CD14-positive monocyte (primary cell): ENCODE measurements at regions not wholly inside any gene's neighbourhood (a gene's known extent, or its start where the extent isn't known, plus 50 kb on each side); places are given as distances from the start of the nearest gene placed in this dataset.

Source experiments
- DNase-seq, 3 donors: peaks; one replicate each; pipeline ENCODE4 v3.0.0-alpha.2; 2011 to 2022
- H2AFZ ChIP-seq: 2 replicates; pipeline ENCODE4 v1.6.0; 2012; ENCODE audit warnings: mild to moderate bottlenecking, low read depth, low read length, inconsistent platforms; ENCODE audit not compliant: insufficient read depth, poor library complexity, severe bottlenecking
- H3K27ac ChIP-seq, 2 donors: 1 replicate in 1 of 2; 2 replicates in 1 of 2; pipeline ENCODE4 v1.5.1; 2012 to 2013; ENCODE audit warnings: low read length in 2 of 2, control low read depth in 1 of 2, inconsistent platforms in 1 of 2, low read depth in 1 of 2, mild to moderate bottlenecking in 1 of 2
- H3K27me3 ChIP-seq, 2 donors: one replicate each; pipeline versions ENCODE4 v1.6.0 to v1.6.1; 2011 to 2013; ENCODE audit warnings: low read length in 2 of 2; ENCODE audit not compliant: control insufficient read depth in 2 of 2, insufficient read depth in 2 of 2
- H3K36me3 ChIP-seq, 2 donors: replicated peaks in 1 of 2; 1 replicate in 1 of 2; 2 replicates in 1 of 2; pipeline versions ENCODE4 v1.5.1 to v1.6.1; 2012 to 2013; ENCODE audit warnings: low read length in 2 of 2, control low read depth in 1 of 2, inconsistent platforms in 1 of 2, mild to moderate bottlenecking in 1 of 2; ENCODE audit not compliant: insufficient read depth in 2 of 2, control insufficient read depth in 1 of 2
- H3K4me1 ChIP-seq, 2 donors: 1 replicate in 1 of 2; 2 replicates in 1 of 2; pipeline versions ENCODE4 v1.5.1 to v1.6.1; 2012 to 2013; ENCODE audit warnings: low read length in 2 of 2, control low read depth in 1 of 2, inconsistent platforms in 1 of 2, mild to moderate bottlenecking in 1 of 2, moderate library complexity in 1 of 2; ENCODE audit not compliant: insufficient read depth in 2 of 2, control insufficient read depth in 1 of 2
- H3K4me2 ChIP-seq: replicated peaks from 2 replicates; pipeline ENCODE3; 2012; ENCODE audit warnings: low read length, moderate library complexity, mild to moderate bottlenecking; ENCODE audit not compliant: poor library complexity, severe bottlenecking; ENCODE audit errors: extremely low read depth
- H3K4me3 ChIP-seq, 3 experiments: fragments of 200-600 bp in 1 of 3; sonication (generic) in 1 of 3; replicated peaks in 1 of 3; 1 replicate in 2 of 3; 2 replicates in 1 of 3; pipeline ENCODE4 v1.5.1; 2011 to 2013; ENCODE audit warnings: low read length in 3 of 3, mild to moderate bottlenecking in 3 of 3, control low read depth in 2 of 3, low read depth in 2 of 3, inconsistent platforms in 1 of 3, moderate library complexity in 1 of 3
- H3K79me2 ChIP-seq: 2 replicates; pipeline ENCODE4 v1.6.0; 2012; ENCODE audit warnings: mild to moderate bottlenecking, control low read depth, inconsistent platforms, low read length, moderate library complexity; ENCODE audit not compliant: insufficient read depth
- H3K9ac ChIP-seq: 2 replicates; pipeline ENCODE4 v1.6.0; 2017; ENCODE audit warnings: low read length, mild to moderate bottlenecking; ENCODE audit not compliant: insufficient read depth, poor library complexity, severe bottlenecking
- H3K9me3 ChIP-seq, 2 donors: replicated peaks in 1 of 2; 1 replicate in 1 of 2; 2 replicates in 1 of 2; pipeline versions ENCODE4 v1.5.1 to v1.6.1; 2012 to 2013; ENCODE audit warnings: low read length in 2 of 2, control low read depth in 1 of 2; ENCODE audit not compliant: control insufficient read depth in 1 of 2, insufficient read depth in 1 of 2
- H4K20me1 ChIP-seq: 2 replicates; pipeline ENCODE4 v1.6.0; 2012; ENCODE audit warnings: mild to moderate bottlenecking, low read length, control low read depth, moderate library complexity; ENCODE audit not compliant: insufficient read depth
- H3K27ac Mint-ChIP-seq, 7 donors: one replicate each; pipeline ENCODE4 v1.8.0; 2020; ENCODE audit warnings: mild to moderate bottlenecking in 7 of 7, mixed read lengths in 7 of 7, moderate library complexity in 6 of 7, inconsistent platforms in 2 of 7
- H3K27me3 Mint-ChIP-seq, 3 donors: one replicate each; pipeline ENCODE4 v1.8.0; 2021 to 2022; ENCODE audit warnings: low read depth in 3 of 3, mild to moderate bottlenecking in 3 of 3, mixed read lengths in 3 of 3, moderate library complexity in 3 of 3, inconsistent platforms in 1 of 3
- H3K36me3 Mint-ChIP-seq, 2 donors: one replicate each; pipeline ENCODE4 v1.8.0; 2020; ENCODE audit warnings: mixed read lengths in 2 of 2, inconsistent platforms in 1 of 2, mild to moderate bottlenecking in 1 of 2
- H3K4me1 Mint-ChIP-seq: one replicate; pipeline ENCODE4 v1.8.0; 2020; ENCODE audit warnings: mild to moderate bottlenecking, mixed read lengths
- H3K4me3 Mint-ChIP-seq, 2 donors: one replicate each; pipeline ENCODE4 v1.8.0; 2020; ENCODE audit warnings: mild to moderate bottlenecking in 2 of 2, mixed read lengths in 2 of 2, moderate library complexity in 1 of 2
- H3K9me3 Mint-ChIP-seq, 7 donors: one replicate each; pipeline ENCODE4 v1.8.0; 2020 to 2022; ENCODE audit warnings: mixed read lengths in 7 of 7, mild to moderate bottlenecking in 6 of 7, moderate library complexity in 6 of 7, inconsistent platforms in 2 of 7
- WGBS: methylation state at CpG from one replicate; pipeline ENCODE4 v1.1.5; 2013; ENCODE audit warnings: missing lambda C conversion rate; ENCODE audit not compliant: insufficient coverage; 5-methylcytosine and 5-hydroxymethylcytosine counted together
- intact Hi-C, 2 donors: fragments of 100-400 bp; cut with micrococcal nuclease; formaldehyde crosslinking; loops; one replicate each; pipeline versions ENCODE4 v1.15.0 to v1.15.1; 2023
- TF ChIP-seq, protein P1 (sequence below): fragments of 200-600 bp; IDR thresholded peaks from one replicate; pipeline ENCODE4 v1.8.0; 2022; ENCODE audit warnings: antibody characterized with exemption, mild to moderate bottlenecking

DNA sequence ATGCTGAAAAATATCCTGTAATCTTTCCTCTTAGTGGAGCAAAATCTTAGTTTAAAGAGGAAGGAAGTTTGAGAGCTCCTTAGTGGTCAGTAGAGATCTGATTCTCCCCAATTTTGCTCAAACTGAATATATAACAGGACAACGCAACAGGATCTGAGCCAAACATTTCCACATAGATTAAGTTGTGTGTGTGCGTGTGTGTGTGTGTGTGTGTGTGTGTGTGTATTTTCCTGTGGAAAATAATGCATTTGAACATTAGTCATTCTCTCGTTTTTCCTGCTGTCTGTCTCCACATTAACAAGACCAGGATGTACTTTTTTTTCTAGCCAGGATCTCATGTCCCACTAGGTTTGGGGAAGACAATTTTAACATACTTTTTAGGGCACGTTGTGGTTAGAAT lies 312.1 kb upstream of the CDH18 start:
- Mint-ChIP-seq H3K4me1 (no peaks in the 10 kb centered on the region), H3K4me3 (no peak overlapping the region), H3K36me3 (no peaks in the 10 kb centered on the region), H3K27ac (no peak overlapping the region), H3K9me3 (peaks cover 0 to 25% (median 3%) of the 10 kb centered on the region in 7 donors), H3K27me3 (no peaks in the 10 kb centered on the region)
- TF ChIP-seq, protein P1, sequence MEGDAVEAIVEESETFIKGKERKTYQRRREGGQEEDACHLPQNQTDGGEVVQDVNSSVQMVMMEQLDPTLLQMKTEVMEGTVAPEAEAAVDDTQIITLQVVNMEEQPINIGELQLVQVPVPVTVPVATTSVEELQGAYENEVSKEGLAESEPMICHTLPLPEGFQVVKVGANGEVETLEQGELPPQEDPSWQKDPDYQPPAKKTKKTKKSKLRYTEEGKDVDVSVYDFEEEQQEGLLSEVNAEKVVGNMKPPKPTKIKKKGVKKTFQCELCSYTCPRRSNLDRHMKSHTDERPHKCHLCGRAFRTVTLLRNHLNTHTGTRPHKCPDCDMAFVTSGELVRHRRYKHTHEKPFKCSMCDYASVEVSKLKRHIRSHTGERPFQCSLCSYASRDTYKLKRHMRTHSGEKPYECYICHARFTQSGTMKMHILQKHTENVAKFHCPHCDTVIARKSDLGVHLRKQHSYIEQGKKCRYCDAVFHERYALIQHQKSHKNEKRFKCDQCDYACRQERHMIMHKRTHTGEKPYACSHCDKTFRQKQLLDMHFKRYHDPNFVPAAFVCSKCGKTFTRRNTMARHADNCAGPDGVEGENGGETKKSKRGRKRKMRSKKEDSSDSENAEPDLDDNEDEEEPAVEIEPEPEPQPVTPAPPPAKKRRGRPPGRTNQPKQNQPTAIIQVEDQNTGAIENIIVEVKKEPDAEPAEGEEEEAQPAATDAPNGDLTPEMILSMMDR = no peak
- no peak overlapping the region for H3K9ac ChIP-seq
- H3K36me3 ChIP-seq = no peaks in the 10 kb centered on the region
- H4K20me1 ChIP-seq = no peaks in the 10 kb centered on the region
- H2AFZ ChIP-seq = no peak overlapping the region
- no peaks in the 10 kb centered on the region for H3K27me3 ChIP-seq
- H3K79me2 ChIP-seq = no peaks in the 10 kb centered on the region
- no CpG with 5 or more reads among the region's 4 CpGs for WGBS
- H3K4me3 ChIP-seq = no peak overlapping the region
- H3K9me3 ChIP-seq = peaks cover 0 to 18% of the 10 kb centered on the region in 2 donors
- no peak for DNase-seq
- intact Hi-C loops = no loop called here
- no peak overlapping the region for H3K27ac ChIP-seq
- no peak overlapping the region for H3K4me2 ChIP-seq
- no peaks in the 10 kb centered on the region for H3K4me1 ChIP-seq

DNA sequence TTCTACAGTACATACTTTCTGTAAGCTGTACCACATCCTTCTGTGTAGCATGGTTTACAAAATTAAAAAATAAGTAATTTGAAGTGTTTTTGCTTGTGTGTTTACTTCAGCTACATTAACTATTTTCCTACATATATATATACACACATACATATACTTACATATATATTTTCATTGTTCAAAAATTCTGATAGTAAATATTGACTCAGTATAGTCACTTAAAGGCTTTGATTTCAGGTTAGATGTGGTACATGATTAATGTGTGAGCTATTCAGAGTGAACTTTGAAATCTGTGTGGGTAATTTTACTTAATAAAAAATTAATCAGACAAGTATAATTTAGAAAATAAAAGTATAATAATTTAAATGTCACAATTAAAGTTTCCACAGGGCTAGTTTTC lies 306.7 kb upstream of the CDH18 start:
- H3K27me3 Mint-ChIP-seq = no peaks in the 10 kb centered on the region
- Histone ChIP-seq H3K4me2 (no peak overlapping the region), H2AFZ (no peak overlapping the region), H3K4me1 (no peaks in the 10 kb centered on the region), H3K79me2 (no peaks in the 10 kb centered on the region), H3K9ac (no peak overlapping the region), H3K27me3 (no peaks in the 10 kb centered on the region), H3K4me3 (no peak overlapping the region), H3K36me3 (no peaks in the 10 kb centered on the region), H4K20me1 (no peaks in the 10 kb centered on the region), H3K9me3 (peaks cover 0 to 10% of the 10 kb centered on the region in 2 donors), H3K27ac (no peak overlapping the region)
- H3K27ac Mint-ChIP-seq = no peak overlapping the region
- H3K4me3 Mint-ChIP-seq = no peak overlapping the region
- TF ChIP-seq, protein P1 = no peak
- no peak for DNase-seq
- H3K36me3 Mint-ChIP-seq = no peaks in the 10 kb centered on the region
- H3K9me3 Mint-ChIP-seq = peaks cover 0 to 14% (median 3%) of the 10 kb centered on the region in 7 donors
- intact Hi-C loops = no loop called here
- H3K4me1 Mint-ChIP-seq = no peaks in the 10 kb centered on the region
